Endodermal cell (in vitro differentiated cells): ENCODE measurements at regions not wholly inside any gene's neighbourhood (a gene's known extent, or its start where the extent isn't known, plus 50 kb on each side); places are given as distances from the start of the nearest gene placed in this dataset.

Experiments used
- DNase-seq: peaks from one replicate; pipeline ENCODE4 v3.0.0-alpha.2; 2017
- H3K27ac ChIP-seq: 2 replicates; pipeline ENCODE4 v1.5.1; 2013; ENCODE audit warnings: mild to moderate bottlenecking, low read depth, low read length, moderate library complexity
- H3K27me3 ChIP-seq: 2 replicates; pipeline ENCODE4 v1.6.1; 2013; ENCODE audit warnings: mild to moderate bottlenecking, low read length, moderate library complexity; ENCODE audit not compliant: insufficient read depth, control insufficient read depth, poor library complexity, severe bottlenecking
- H3K36me3 ChIP-seq: 2 replicates; pipeline ENCODE4 v1.7.0; 2013; ENCODE audit warnings: mild to moderate bottlenecking, low read length, moderate library complexity; ENCODE audit not compliant: control insufficient read depth, insufficient read depth
- H3K4me1 ChIP-seq: one replicate; pipeline ENCODE4 v1.7.0; 2013; ENCODE audit warnings: low read length; ENCODE audit not compliant: control insufficient read depth, insufficient read depth
- H3K4me3 ChIP-seq: 2 replicates; pipeline ENCODE4 v1.5.1; 2013; ENCODE audit warnings: mild to moderate bottlenecking, low read length, moderate library complexity
- H3K9ac ChIP-seq: 2 replicates; pipeline ENCODE4 v1.6.1; 2013; ENCODE audit warnings: mild to moderate bottlenecking, low read length, moderate library complexity; ENCODE audit not compliant: poor library complexity, severe bottlenecking; ENCODE audit errors: extremely low read depth
- H3K9me3 ChIP-seq: 2 replicates; pipeline ENCODE4 v1.6.1; 2013; ENCODE audit warnings: mild to moderate bottlenecking, low read length, moderate library complexity; ENCODE audit not compliant: control insufficient read depth
- H3K27ac Mint-ChIP-seq: 2 replicates; pipeline ENCODE4 v1.8.0; 2020; ENCODE audit warnings: mixed read lengths
- H3K27me3 Mint-ChIP-seq: 2 replicates; pipeline ENCODE4 v1.8.0; 2021; ENCODE audit warnings: mild to moderate bottlenecking, mixed read lengths; ENCODE audit not compliant: insufficient read depth
- H3K36me3 Mint-ChIP-seq: 2 replicates; pipeline ENCODE4 v1.8.0; 2020; ENCODE audit warnings: low read depth, mixed read lengths
- H3K4me1 Mint-ChIP-seq: 2 replicates; pipeline ENCODE4 v1.8.0; 2020; ENCODE audit warnings: mixed read lengths
- H3K4me3 Mint-ChIP-seq: 2 replicates; pipeline ENCODE4 v1.8.0; 2020; ENCODE audit warnings: mild to moderate bottlenecking, moderate library complexity, mixed read lengths
- H3K9me3 Mint-ChIP-seq: 2 replicates; pipeline ENCODE4 v1.8.0; 2020; ENCODE audit warnings: mild to moderate bottlenecking, mixed read lengths
- CTCF ChIP-seq: fragments of 200-600 bp; sonication (generic); conservative IDR thresholded peaks from 2 replicates; pipeline ENCODE4 v1.5.0; 2021; ENCODE audit warnings: antibody characterized with exemption, mild to moderate bottlenecking
- WGBS, 2 experiments: methylation state at CpG; one replicate each; pipeline versions ENCODE4 v1.1.5 to v1.1.7; 2013; ENCODE audit warnings: missing lambda C conversion rate in 2 of 2, mixed read lengths in 1 of 2; ENCODE audit not compliant: insufficient coverage in 1 of 2, insufficient read length in 1 of 2; 5-methylcytosine and 5-hydroxymethylcytosine counted together

GRCh38 chr11:110777775-110778174 lies 65.5 kb upstream of the ARHGAP20 start:
- Histone ChIP-seq H3K4me1 (no peaks in the 10 kb centered on the region), H3K36me3 (no peaks in the 10 kb centered on the region), H3K9ac (no peak overlapping the region), H3K9me3 (peaks cover 6% of the 10 kb centered on the region), H3K4me3 (no peak overlapping the region), H3K27ac (no peak overlapping the region), H3K27me3 (no peaks in the 10 kb centered on the region)
- 84 to 86% methylated on average over 1 to 2 of the region's 2 CpGs for WGBS, 2 experiments
- H3K36me3 Mint-ChIP-seq, result no peaks in the 10 kb centered on the region
- no peak overlapping the region for H3K27ac Mint-ChIP-seq
- H3K4me1 Mint-ChIP-seq, result no peaks in the 10 kb centered on the region
- no peak for TF ChIP-seq CTCF
- peaks cover 9% of the 10 kb centered on the region for H3K9me3 Mint-ChIP-seq
- DNase-seq, result no peak
- no peaks in the 10 kb centered on the region for H3K27me3 Mint-ChIP-seq
- no peak overlapping the region for H3K4me3 Mint-ChIP-seq

GRCh38 chr11:110776081-110776480 lies 63.8 kb upstream of the ARHGAP20 start:
- no peaks in the 10 kb centered on the region for H3K27me3 Mint-ChIP-seq
- Histone ChIP-seq H3K36me3 (no peaks in the 10 kb centered on the region), H3K27me3 (no peaks in the 10 kb centered on the region), H3K27ac (no peak overlapping the region), H3K4me1 (no peaks in the 10 kb centered on the region), H3K9me3 (peaks cover 6% of the 10 kb centered on the region), H3K9ac (no peak overlapping the region), H3K4me3 (no peak overlapping the region)
- H3K36me3 Mint-ChIP-seq, result no peaks in the 10 kb centered on the region
- no peaks in the 10 kb centered on the region for H3K4me1 Mint-ChIP-seq
- H3K4me3 Mint-ChIP-seq, result no peak overlapping the region
- no peak overlapping the region for H3K27ac Mint-ChIP-seq
- TF ChIP-seq CTCF, result no peak
- no peak for DNase-seq
- H3K9me3 Mint-ChIP-seq, result peaks cover 9% of the 10 kb centered on the region
- 83 to 94% methylated on average over 1 to 2 of the region's 2 CpGs for WGBS, 2 experiments

GRCh38 chr11:110774138-110775014 lies 62.1 kb upstream of the ARHGAP20 start:
- Mint-ChIP-seq H3K36me3 (no peaks in the 10 kb centered on the region), H3K4me1 (no peaks in the 10 kb centered on the region), H3K4me3 (no peak overlapping the region), H3K27ac (no peak overlapping the region), H3K27me3 (no peaks in the 10 kb centered on the region), H3K9me3 (peaks cover 9% of the 10 kb centered on the region)
- H3K4me3 ChIP-seq, result no peak overlapping the region
- H3K4me1 ChIP-seq, result no peaks in the 10 kb centered on the region
- TF ChIP-seq CTCF, result no peak
- H3K27me3 ChIP-seq, result no peaks in the 10 kb centered on the region
- peaks cover 6% of the 10 kb centered on the region for H3K9me3 ChIP-seq
- no peak overlapping the region for H3K9ac ChIP-seq
- no peaks in the 10 kb centered on the region for H3K36me3 ChIP-seq
- no peak for DNase-seq
- 90 to 94% methylated on average over 3 of the region's 3 CpGs for WGBS, 2 experiments
- H3K27ac ChIP-seq, result no peak overlapping the region
